Central memory CD8-positive, alpha-beta T cell (primary cell): ENCODE measurements at regions not wholly inside any gene's neighbourhood (a gene's known extent, or its start where the extent isn't known, plus 50 kb on each side); places are given as distances from the start of the nearest gene placed in this dataset.

Experiments
- ATAC-seq: fragments of 150-1000 bp; cut with Tn5 transposase; replicated peaks from 2 replicates; pipeline ENCODE4 v1.10.0; 2022; ENCODE audit warnings: mild to moderate bottlenecking, moderate FRiP score, moderate number of reproducible peaks; ENCODE audit not compliant: poor library complexity, severe bottlenecking; ENCODE audit errors: extremely low read depth
- DNase-seq, 2 donors: peaks; one replicate each; pipeline ENCODE4 v3.0.0; 2021; ENCODE audit warnings: low spot score in 2 of 2
- H3K27ac Mint-ChIP-seq: one replicate; pipeline ENCODE4 v1.8.0; 2022; ENCODE audit warnings: low read depth, mild to moderate bottlenecking, moderate library complexity, mixed read lengths
- H3K27me3 Mint-ChIP-seq: one replicate; pipeline ENCODE4 v1.8.0; 2022; ENCODE audit warnings: mixed read lengths
- H3K36me3 Mint-ChIP-seq: one replicate; pipeline ENCODE4 v1.8.0; 2022; ENCODE audit warnings: mild to moderate bottlenecking, moderate library complexity, mixed read lengths; ENCODE audit not compliant: insufficient read depth
- H3K4me1 Mint-ChIP-seq: one replicate; pipeline ENCODE4 v1.8.0; 2022; ENCODE audit warnings: mixed read lengths
- H3K4me3 Mint-ChIP-seq: one replicate; pipeline ENCODE4 v1.8.0; 2022; ENCODE audit warnings: mild to moderate bottlenecking, moderate library complexity, mixed read lengths
- H3K9me3 Mint-ChIP-seq: one replicate; pipeline ENCODE4 v1.8.0; 2022; ENCODE audit warnings: mixed read lengths

DNA sequence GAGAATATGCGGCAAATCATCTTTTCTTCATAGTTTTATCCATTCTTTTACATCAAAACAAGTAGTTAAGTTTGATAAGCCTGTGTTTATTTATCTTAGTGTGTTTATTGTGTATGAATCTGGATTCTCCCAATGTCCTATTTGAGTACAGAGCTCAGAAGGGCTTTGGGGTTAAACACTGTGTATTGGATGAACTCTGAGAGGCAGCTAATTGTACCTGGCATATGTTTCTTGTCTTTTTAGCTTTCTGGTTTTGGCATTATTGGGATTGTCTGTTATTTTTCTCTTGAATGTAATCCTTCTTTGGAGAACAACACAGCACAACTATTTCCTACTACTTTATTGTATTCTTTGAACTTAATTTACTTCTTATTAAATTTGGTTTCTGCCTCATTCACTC lies 906.9 kb downstream of the ADGRL2 start:
- DNase-seq (no peak), ATAC-seq (no peak)
- H3K4me1 Mint-ChIP-seq, result no peaks in the 10 kb centered on the region
- H3K27me3 Mint-ChIP-seq, result no peaks in the 10 kb centered on the region
- no peaks in the 10 kb centered on the region for H3K36me3 Mint-ChIP-seq
- H3K27ac Mint-ChIP-seq, result no peak overlapping the region
- no peak overlapping the region for H3K4me3 Mint-ChIP-seq
- peaks cover 20% of the 10 kb centered on the region for H3K9me3 Mint-ChIP-seq

DNA sequence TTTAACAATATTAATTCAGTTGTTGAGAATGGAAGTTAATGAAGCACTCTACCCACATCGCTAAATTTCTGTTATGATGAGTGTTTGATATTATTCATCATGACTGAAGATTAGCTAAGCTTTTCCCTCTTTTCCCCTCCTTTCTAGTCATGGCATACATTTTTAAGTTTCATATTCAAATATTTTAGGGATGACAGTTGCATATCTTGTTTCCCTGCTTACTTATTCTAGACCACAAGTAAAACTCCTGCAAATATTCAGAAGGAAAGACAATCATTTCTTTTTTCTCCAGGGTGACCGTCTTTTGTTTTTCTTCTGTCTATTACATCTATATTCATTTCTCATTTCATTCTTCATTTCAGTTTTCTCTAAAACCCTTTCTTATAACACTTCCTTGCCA lies 906.0 kb downstream of the ADGRL2 start:
- Mint-ChIP-seq H3K27ac (no peak overlapping the region), H3K27me3 (no peaks in the 10 kb centered on the region)

DNA sequence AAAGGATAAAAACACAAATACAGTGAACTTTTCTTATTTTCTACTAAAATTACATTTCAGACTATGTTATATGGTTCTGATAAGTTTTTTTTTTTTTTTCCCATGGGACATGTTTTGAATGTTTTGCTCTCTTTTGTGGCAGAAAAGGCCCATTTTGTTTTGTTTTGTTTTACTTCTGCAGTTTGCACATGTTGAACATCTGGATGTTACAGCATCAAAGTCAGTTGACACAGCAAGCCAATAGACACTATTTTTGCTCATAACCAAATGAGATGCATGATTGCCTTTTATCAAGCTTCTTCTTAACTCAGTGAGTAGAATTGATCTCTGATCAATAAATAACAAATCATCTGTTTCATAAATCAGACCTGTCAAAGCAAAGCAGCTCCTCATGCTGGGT lies 904.2 kb downstream of the ADGRL2 start:
- no peak for ATAC-seq
- Mint-ChIP-seq H3K4me3 (no peak overlapping the region), H3K27me3 (no peaks in the 10 kb centered on the region), H3K9me3 (peaks cover 8% of the 10 kb centered on the region), H3K27ac (no peak overlapping the region), H3K36me3 (no peaks in the 10 kb centered on the region), H3K4me1 (no peaks in the 10 kb centered on the region)
- DNase-seq, result no peak

More for the DNA sequence above, 906.0 kb downstream of the ADGRL2 start:
- Mint-ChIP-seq H3K9me3 (peaks cover 14% of the 10 kb centered on the region), H3K4me3 (no peak overlapping the region), H3K36me3 (no peaks in the 10 kb centered on the region), H3K4me1 (no peaks in the 10 kb centered on the region)
- no peak for ATAC-seq
- no peak for DNase-seq

DNA sequence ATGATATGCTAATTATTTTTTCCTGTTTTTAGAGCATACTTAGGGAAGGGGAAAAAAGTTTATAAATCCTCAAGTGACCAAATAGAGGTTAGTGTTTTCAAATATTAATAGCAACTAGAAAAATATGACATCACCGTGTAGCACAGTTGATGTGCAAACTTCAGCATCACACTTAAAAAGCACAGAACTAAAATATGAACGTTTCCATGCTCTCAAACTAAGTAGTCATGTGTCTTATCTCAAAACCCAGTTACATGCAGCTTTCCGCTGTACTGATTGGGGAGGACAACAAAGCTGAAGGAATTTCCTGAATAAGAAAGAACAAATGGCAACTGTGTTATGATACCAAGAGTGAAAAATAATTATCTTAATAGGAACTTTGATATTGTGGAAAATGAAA lies 903.7 kb downstream of the ADGRL2 start:
- DNase-seq, result no peak
- Mint-ChIP-seq H3K36me3 (no peaks in the 10 kb centered on the region), H3K4me3 (no peak overlapping the region), H3K27ac (no peak overlapping the region), H3K27me3 (no peaks in the 10 kb centered on the region), H3K9me3 (peaks cover 6% of the 10 kb centered on the region), H3K4me1 (no peaks in the 10 kb centered on the region)
- no peak for ATAC-seq

DNA sequence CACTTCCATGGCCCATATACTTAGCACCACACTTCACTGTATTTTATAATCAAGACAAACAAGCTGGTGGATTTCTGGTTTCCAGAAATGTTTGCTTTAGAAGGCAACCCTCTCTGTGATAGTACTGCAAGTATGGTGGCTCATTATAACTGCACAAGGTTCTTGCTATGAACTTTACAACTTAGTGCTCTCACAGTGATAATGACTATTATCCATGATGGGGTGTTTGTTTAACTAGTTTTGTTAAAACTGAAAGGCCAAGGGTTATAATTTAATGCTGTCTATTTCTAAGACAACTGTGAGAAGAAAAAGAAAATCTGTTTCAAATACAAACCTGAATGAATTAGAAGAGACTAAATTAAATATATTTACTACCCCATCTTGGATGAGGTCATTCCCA lies 903.2 kb downstream of the ADGRL2 start:
- H3K4me1 Mint-ChIP-seq, result no peaks in the 10 kb centered on the region
- no peak for ATAC-seq
- H3K27ac Mint-ChIP-seq, result no peak overlapping the region
- H3K4me3 Mint-ChIP-seq, result no peak overlapping the region
- no peaks in the 10 kb centered on the region for H3K36me3 Mint-ChIP-seq
- no peaks in the 10 kb centered on the region for H3K27me3 Mint-ChIP-seq
- DNase-seq, result no peak
- H3K9me3 Mint-ChIP-seq, result peaks cover 6% of the 10 kb centered on the region

DNA sequence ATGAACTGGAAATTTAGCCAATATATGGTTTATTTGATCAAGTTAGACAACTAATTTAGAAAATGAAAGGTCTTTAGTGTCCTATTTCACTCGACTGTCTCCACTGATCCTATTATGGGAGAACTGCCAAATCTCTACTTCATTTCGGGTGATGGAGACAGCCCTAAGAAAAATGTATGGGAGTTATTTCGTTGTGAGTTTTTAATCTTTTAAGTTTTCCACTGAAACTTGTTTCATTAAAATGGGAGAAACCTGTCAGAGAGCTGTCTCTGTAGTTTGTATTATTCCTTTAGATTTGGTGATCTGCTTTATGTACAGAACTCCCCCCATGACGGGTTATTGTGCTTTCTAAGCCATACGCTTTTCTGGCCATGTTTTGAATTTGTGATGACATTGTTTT lies 899.7 kb downstream of the ADGRL2 start:
- Mint-ChIP-seq H3K9me3 (no peaks in the 10 kb centered on the region), H3K27me3 (no peaks in the 10 kb centered on the region), H3K36me3 (no peaks in the 10 kb centered on the region), H3K4me3 (no peak overlapping the region), H3K4me1 (no peaks in the 10 kb centered on the region), H3K27ac (no peak overlapping the region)
- ATAC-seq (no peak), DNase-seq (no peak)

DNA sequence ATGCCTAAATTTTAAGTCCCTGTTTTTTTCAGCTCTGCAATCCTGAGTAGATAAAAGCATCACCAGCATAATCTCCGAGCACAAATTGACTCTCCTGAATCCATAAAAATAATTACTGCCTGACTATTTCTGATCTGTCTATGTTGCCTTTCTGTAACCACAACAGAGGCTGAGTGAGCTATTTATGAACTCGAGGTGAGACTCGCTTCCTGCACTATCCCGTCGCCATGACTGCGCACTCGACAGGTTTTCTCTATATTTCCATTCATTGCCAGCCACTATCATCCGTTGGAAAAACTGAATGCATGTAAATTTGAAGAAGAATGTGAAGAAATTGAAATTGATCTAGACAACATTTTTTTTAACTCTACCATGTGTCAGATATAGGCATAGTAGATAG lies 897.2 kb downstream of the ADGRL2 start:
- Mint-ChIP-seq H3K9me3 (peaks cover 7% of the 10 kb centered on the region), H3K4me3 (no peak overlapping the region), H3K4me1 (no peaks in the 10 kb centered on the region), H3K27ac (no peak overlapping the region), H3K27me3 (no peaks in the 10 kb centered on the region), H3K36me3 (no peaks in the 10 kb centered on the region)
- DNase-seq, result no peak
- no peak for ATAC-seq

DNA sequence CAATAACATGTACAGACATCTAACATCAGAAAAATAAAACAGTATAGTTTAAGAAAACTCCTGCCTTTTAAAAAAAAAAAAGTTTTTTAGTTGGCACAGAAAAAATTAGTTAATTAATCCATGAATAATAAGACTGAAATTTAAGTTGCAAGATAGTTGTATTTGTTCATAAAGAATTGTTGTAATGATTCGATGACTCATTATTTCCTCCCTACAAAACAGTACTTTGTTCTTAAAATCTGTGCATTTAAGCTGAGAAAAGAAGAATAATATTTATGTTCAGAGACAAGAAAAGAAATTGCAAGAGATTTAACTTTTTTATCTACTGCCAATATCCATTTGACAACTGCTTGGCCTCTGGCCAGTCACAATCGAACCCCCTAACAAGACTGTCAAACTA lies 894.7 kb downstream of the ADGRL2 start:
- Mint-ChIP-seq H3K9me3 (peaks cover 12% of the 10 kb centered on the region), H3K27me3 (no peaks in the 10 kb centered on the region), H3K27ac (no peak overlapping the region), H3K4me1 (no peaks in the 10 kb centered on the region), H3K4me3 (no peak overlapping the region), H3K36me3 (no peaks in the 10 kb centered on the region)
- DNase-seq (no peak), ATAC-seq (no peak)

DNA sequence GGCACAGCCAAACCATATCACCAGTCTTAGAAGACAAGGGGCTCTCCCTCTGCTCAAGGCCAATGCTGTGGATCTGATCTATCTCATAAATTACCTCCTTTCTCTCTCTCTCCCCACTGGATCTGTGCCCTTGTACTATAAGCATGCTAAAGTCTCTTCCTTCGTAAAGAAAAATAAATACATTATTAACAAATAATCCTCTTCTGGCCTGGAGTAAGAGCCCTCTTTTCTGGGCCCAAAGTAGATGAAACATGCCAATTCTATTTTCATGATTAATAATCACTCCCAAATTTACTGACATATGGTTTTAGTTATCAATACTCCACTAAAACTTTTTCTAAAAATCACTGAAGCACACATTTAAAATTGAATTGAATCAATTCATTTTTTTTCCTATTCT lies 889.7 kb downstream of the ADGRL2 start:
- no peak overlapping the region for H3K4me3 Mint-ChIP-seq
- DNase-seq, result no peak
- peaks cover 27% of the 10 kb centered on the region for H3K9me3 Mint-ChIP-seq
- no peak overlapping the region for H3K27ac Mint-ChIP-seq
- H3K27me3 Mint-ChIP-seq, result no peaks in the 10 kb centered on the region
- no peak for ATAC-seq
- no peaks in the 10 kb centered on the region for H3K36me3 Mint-ChIP-seq
- H3K4me1 Mint-ChIP-seq, result no peaks in the 10 kb centered on the region

DNA sequence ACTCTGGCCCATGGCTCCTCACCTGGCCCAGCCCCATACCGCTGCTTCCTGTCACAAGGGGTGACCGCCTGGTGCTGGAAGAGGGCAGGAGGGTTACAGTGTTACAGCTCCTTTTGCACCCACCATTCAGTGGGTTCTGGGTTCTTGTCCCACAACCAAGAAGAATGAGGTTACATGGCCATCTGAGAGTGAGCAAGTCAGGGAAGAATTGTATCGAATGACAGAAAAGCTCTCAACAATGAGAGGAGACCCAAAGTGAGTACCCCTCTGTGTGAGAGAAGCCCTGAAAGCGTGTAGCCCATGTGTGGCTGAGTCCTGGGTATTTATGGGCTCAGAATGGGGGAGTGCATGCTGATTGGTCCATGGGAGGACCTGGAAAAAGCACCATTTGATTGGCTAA lies 888.5 kb downstream of the ADGRL2 start:
- no peak overlapping the region for H3K4me3 Mint-ChIP-seq
- ATAC-seq (no peak), DNase-seq (no peak)
- H3K9me3 Mint-ChIP-seq, result peaks cover 20% of the 10 kb centered on the region
- no peaks in the 10 kb centered on the region for H3K4me1 Mint-ChIP-seq
- no peaks in the 10 kb centered on the region for H3K27me3 Mint-ChIP-seq
- H3K27ac Mint-ChIP-seq, result no peak overlapping the region
- no peaks in the 10 kb centered on the region for H3K36me3 Mint-ChIP-seq

DNA sequence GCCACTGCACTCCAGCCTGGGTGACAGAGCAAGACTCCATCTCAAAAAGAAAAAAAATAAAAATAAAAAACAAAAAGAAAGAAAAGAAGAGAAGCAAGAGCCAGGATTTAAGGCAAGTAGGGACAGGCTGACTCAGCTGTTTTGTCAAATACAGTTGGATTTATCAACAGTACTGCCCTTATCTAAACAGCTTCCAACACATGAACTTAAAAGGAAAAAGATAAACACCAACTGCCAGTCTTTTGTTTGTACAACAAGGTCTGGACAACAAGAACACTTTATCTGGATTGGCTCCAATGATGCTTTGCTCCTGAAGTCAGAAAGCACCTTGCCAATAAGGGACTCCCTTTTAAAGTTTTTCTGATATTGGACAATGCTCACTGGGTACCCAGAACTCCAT lies 886.0 kb downstream of the ADGRL2 start:
- no peak overlapping the region for H3K27ac Mint-ChIP-seq
- H3K4me1 Mint-ChIP-seq, result no peaks in the 10 kb centered on the region
- H3K4me3 Mint-ChIP-seq, result no peak overlapping the region
- peaks cover 27% of the 10 kb centered on the region for H3K9me3 Mint-ChIP-seq
- ATAC-seq (no peak), DNase-seq (no peak)
- H3K36me3 Mint-ChIP-seq, result no peaks in the 10 kb centered on the region
- H3K27me3 Mint-ChIP-seq, result no peaks in the 10 kb centered on the region

DNA sequence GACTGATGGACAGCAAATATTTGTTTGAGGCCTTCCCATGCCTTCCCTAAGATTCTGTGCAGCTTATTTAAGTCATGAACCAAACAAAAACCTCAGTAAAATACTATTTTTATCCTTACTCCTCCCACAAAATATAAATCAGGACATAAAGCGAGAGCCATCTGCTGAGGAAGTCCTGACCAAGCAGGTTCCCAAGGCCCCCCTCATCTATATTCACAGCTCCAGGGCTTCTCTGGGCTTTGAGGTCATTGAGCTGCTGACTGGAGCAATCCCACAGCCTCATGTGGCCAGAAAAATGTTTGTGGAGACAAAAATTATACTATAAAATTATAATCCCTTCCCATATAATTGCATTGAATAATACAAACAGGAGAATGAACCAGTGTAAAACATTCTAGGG lies 846.2 kb downstream of the ADGRL2 start:
- ATAC-seq (no peak), DNase-seq (no peak)
- Mint-ChIP-seq H3K9me3 (peaks cover 13% of the 10 kb centered on the region), H3K4me1 (no peaks in the 10 kb centered on the region), H3K4me3 (no peak overlapping the region), H3K27me3 (no peaks in the 10 kb centered on the region), H3K27ac (no peak overlapping the region), H3K36me3 (no peaks in the 10 kb centered on the region)

DNA sequence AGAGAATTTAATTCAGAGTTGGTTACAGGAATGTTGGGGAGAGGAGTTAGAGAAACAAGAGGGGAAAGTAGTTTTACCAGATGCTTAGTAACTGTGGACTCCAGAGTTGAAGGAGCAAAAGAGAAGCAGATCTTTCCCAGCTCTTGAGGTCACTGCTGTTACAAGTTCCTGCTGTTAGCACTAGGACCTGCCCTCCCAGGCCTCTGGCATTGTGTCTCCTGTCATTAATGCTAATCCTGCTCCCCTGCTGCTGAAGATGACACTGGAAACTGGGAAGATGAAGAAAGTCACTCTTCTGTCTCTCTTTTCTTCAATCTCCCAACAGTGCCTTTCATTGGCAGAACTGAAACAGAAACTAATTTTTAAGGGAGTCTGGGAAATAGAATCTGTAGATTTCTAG lies 845.6 kb downstream of the ADGRL2 start:
- no peak overlapping the region for H3K4me3 Mint-ChIP-seq
- no peaks in the 10 kb centered on the region for H3K36me3 Mint-ChIP-seq
- peaks cover 13% of the 10 kb centered on the region for H3K9me3 Mint-ChIP-seq
- no peak for ATAC-seq
- H3K4me1 Mint-ChIP-seq, result no peaks in the 10 kb centered on the region
- no peaks in the 10 kb centered on the region for H3K27me3 Mint-ChIP-seq
- no peak overlapping the region for H3K27ac Mint-ChIP-seq
- DNase-seq, result no peak
